GM18517 (cell line): ENCODE measurements at regions not wholly inside any gene's neighbourhood (a gene's known extent, or its start where the extent isn't known, plus 50 kb on each side); places are given as distances from the start of the nearest gene placed in this dataset.
"Not testable (repeated sequence)": the region's sequence is repeated elsewhere in the genome, so short reads cannot be mapped to it uniquely, and the experiment has no call there.

ENCODE experiments used
- ATAC-seq: cut with Tn5 transposase; IDR thresholded peaks from one replicate; pipeline ENCODE4 v1.9.1; 2021; ENCODE audit warnings: mild to moderate bottlenecking, moderate library complexity; ENCODE audit not compliant: unreplicated experiment

DNA sequence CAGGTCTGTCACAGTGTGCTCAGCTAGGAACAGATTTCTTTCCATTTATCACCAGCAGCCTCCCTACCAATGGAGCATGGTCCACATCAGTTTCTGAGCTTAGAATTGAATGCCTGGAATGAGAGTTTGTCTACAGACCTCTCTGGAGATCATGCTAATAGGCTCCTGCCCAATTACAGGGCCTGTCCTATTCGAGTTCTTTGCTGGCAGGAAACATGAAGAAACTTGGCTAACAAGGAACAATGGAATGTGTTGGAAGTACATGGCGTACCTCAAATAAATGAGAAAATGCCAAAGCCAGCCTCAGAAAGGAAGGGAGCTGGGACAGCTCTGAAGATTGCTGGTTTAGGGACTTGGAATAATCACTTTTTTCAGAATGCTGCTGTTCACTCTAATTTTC lies 186.0 kb upstream of the AKR1E2 start:
- no peak for ATAC-seq

DNA sequence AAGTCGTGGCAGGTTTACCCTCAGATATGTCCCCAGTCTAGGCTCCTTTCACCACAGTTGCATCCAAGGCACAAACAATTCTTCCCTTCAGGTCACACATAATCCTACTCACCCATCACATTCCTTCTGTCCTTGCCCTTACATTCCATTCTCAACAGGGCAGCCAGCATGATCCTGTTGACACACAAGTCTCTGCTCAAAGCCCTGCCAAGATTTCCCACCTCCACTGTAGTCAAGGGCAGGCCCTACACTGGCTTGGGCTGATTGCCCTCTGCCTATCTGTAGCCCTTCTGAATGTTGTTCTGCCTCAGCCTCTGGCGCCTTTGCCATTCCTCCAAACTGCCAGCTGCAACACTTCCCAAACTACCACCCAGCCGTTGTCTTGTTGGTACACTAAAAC lies 187.9 kb upstream of the AKR1E2 start:
- no peak for ATAC-seq

DNA sequence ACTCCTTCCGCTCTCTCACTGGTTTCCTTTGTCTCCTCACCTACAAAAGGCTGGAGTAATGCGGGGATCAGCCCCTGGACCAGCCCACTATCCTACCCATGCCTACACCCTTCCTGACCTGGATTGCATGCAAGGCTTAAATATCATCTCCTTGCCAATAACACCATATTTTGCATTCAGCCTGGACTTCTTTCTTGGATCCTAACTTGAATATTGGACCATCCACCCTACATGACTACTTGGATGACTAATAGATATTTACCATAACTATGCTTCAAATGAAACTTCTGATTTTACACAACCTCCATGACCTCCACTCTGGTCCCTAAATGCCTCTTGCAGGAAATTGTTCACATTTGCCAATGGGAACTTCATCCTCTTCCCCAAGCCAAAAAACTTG lies 188.3 kb upstream of the AKR1E2 start:
- no peak for ATAC-seq

- no peak for ATAC-seq
Measured at GRCh38 chr10:4635883-4636282, 190.1 kb upstream of the AKR1E2 start.

DNA sequence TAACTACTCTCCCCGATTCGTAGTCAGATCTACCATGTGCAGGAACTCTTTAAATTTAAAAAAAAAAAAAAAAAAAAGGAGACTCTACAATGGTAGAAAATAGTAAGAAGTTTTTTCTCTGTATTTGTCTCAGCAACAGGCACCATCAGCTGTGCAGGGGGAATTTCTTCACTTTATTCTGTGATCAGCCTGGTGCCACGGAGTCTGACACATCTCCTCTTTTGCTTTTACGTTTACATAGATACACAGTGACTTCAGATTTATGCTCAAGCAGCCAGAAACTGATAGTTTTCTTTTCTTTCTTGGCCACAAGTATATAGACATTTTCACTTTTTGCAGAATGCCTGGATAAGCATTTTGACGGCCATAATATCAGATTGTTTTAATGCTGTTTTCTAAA lies 190.6 kb upstream of the AKR1E2 start:
- no peak for ATAC-seq

DNA sequence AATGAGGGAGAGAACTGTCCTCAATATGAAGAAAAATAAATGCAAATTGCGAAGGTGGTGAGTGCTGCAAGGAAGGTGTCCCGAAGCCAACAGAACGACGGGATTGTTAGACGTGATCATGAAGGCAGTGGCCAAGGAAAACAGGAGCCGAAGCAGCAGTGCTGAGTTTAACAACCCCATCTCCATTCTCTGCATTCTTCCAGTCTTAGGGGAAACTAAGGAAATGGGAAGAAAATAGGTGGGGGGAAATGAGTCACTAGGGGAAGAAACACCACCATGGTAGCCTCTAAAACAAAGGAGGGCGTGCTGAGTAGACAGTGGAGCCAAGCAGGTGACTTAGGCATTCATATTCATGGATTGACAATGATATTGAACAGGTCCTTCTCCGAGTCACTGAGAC lies 192.2 kb upstream of the AKR1E2 start:
- ATAC-seq, result no peak

DNA sequence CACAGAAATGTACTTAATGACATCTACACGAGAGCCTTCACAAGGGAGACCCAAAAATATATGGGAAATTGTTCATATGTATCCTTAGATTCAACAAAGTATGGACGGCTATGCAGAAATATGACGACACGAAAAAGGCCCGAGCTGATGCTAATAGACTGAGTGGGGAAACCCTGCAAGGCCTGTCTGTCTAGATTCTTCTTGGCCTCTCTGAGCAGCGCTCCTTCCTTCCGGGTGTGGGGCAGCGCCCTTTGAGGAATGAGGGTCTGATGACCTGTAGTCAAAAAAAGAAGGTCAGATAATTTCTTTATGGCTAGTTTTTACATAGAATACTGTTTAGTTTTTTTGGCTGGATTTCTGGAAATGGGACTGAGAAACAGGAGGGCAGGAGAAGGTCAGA lies 192.8 kb upstream of the AKR1E2 start:
- ATAC-seq, result no peak

GRCh38 chr10:4632757-4633156 lies 193.2 kb upstream of the AKR1E2 start:
- ATAC-seq, result no peak

DNA sequence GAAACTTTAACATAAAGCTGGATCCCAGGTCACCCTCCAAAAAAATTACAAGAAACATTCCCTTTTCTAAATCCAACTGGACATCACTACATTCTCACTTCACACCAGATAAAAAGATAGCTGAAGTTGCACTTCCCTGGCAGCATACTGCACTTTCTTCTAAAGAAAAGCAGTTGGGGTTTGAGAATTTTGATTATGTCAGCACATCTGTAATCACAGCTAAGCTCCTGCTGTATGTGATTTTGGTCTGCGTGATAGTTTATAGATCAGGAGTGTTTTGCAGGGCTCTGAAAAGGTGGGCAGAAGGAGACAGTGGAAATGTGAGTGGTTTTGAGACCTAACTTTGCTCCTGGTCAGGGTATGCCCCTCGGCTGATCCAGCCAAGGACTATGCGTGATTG lies 199.1 kb upstream of the AKR1E2 start:
- ATAC-seq, result no peak

DNA sequence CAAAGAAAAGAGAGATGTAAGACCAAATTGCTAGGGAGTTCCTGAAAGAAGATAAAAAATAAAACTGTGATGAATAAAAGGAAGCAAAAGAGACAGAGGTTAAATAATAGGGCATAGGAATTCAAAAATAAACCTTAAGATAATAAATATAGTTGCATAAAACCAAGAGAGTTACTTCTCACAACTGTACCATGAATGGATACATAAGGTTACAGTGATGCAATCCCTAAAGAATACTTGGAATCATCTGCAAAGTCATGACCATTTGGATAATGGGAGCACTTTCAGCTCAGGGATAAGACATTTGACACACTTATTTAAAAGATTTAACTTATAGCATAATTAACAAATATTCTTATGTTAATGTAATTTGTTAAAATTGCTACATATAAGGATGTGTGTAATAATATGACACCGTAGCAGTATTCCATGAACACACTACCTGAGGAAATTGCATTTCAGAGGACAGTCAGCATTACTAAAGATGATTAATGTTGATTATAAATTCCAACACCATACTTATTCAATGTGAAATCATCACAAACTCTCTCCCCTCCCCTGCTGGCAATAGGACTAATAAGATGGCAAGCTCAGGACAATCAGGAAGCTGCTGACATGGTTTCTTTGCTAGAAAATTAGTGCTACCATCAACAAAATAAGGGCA lies 202.1 kb upstream of the AKR1E2 start:
- no peak for ATAC-seq

DNA sequence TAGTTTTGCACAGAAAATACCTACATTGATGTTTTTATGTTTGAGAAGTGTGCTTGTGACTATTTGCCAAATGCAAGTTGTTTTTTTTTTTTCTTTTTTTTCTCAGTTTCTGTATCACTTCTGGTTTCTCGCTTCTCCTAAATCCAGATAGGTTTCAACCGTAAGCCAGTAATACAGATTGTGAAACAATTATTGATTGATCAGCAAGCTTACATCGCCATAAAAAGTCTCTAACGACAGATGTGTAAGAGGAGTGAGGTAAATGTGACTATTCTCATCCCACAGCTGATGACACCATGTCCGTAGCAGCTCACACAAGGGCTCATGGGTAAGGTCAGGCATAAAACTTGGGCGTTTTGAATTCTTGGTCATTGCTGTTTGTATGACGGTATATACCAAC lies 202.8 kb upstream of the AKR1E2 start:
- ATAC-seq, result no peak

GRCh38 chr10:4622384-4622783 lies 203.6 kb upstream of the AKR1E2 start:
- no peak for ATAC-seq

GRCh38 chr10:4617589-4617988 lies 208.4 kb upstream of the AKR1E2 start:
- ATAC-seq, result no peak

- no peak for ATAC-seq
Measured at GRCh38 chr10:4615042-4615441, 211.0 kb upstream of the AKR1E2 start.

- ATAC-seq, result no peak
Measured at GRCh38 chr10:4609251-4609650, 216.8 kb upstream of the AKR1E2 start.

GRCh38 chr10:4607681-4608080 lies 218.3 kb upstream of the AKR1E2 start:
- no peak for ATAC-seq

- ATAC-seq, result no peak
Measured at GRCh38 chr10:4606856-4607636, 219.0 kb upstream of the AKR1E2 start.

DNA sequence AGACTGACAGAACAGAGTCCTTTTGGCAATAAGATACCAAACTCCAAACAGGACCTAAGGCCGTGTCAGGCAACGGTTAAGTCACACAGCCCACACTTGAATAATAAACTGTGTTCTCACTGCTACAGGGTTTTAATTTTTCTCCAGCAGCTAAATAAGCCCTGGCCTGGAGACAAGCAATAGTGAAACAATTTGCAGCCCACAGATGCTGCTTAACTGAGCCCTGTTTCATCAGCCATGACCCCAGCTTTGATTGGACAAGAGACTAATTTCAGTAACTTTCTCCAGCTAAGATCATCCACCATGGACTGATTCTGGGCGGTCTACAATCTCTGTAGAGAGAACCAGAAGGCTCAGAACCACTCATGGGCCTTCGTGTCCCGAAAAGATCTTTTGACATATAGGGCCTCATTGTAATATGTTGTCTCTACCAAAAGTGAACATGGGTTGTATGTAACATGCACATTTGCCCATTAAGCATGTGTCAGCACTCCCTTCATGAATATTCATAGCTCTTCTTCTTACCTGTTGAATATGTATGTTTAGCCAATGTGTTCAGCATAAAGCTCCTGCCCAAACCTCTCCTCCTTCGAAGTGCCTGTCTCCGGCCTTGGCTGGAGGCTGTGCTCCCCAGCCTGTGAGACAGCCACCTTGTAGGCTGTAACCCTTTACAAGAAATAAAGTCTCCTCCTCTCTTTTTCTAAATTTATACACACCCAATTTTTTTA lies 223.1 kb upstream of the AKR1E2 start:
- no peak for ATAC-seq

DNA sequence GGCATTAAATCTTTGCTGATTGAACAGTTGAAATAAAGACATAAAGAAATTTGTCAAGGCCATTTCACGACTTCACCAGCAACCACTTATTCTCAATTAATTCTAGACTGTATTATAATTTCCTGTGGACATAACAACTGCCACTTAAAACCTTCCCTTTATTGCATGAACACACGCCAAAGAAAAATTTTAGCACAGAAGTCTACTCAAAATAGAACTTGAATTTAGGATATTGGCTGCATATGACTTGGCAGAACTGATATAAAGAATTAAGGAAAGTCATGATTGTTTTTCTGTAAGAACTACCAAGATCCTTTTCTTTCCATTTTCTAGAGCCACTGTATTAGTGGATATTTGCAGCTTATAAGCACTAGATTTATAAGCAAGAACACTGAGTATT lies 226.5 kb upstream of the AKR1E2 start:
- no peak for ATAC-seq

DNA sequence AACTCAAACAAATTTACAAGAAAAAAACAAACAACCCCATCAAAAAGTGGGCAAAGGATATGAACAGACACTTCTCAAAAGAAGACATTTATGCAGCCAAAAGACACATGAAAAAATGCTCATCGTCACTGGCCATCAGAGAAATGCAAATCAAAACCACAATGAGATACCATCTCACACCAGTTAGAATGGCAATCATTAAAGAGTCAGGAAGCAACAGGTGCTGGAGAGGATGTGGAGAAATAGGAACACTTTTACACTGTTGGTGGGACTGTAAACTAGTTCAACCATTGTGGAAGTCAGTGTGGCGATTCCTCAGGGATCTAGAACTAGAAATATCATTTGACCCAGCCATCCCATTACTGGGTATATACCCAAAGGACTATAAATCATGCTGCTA lies 228.1 kb upstream of the AKR1E2 start:
- not testable (repeated sequence) for ATAC-seq

- ATAC-seq, result no peak
Measured at GRCh38 chr10:4596951-4597350, 229.1 kb upstream of the AKR1E2 start.

GRCh38 chr10:4595719-4596319 lies 230.2 kb upstream of the AKR1E2 start:
- no peak for ATAC-seq
